Endothelial cell of umbilical vein (primary cell): ENCODE measurements at regions not wholly inside any gene's neighbourhood (a gene's known extent, or its start where the extent isn't known, plus 50 kb on each side); places are given as distances from the start of the nearest gene placed in this dataset.

ENCODE experiments used
- BruUV-seq: library from RNA; stranded (reverse); fragments of 400-500 nt; replicated peaks from 2 replicates; lab custom pipeline; 2021; lab: Mats Ljungman, UMichigan
- CTCF ChIA-PET: fragments of 300-600, 350-600 bp; sonication (Branson Sonifier 250); formaldehyde crosslinking; loops from one replicate; lab custom pipeline; 2021; ENCODE audit warnings: antibody characterized with exemption, inconsistent platforms; lab: Charles Lee
- POLR2A ChIA-PET: fragments of 300-600, 350-600 bp; sonication (Branson Sonifier 250); formaldehyde crosslinking; loops from one replicate; lab custom pipeline; 2021; ENCODE audit warnings: antibody characterized with exemption, inconsistent platforms; lab: Charles Lee
- DNase-seq: peaks from one replicate; pipeline ENCODE4 v3.0.0-alpha.2; 2011; ENCODE audit warnings: low read depth, low spot score
- FAIRE-seq: peaks from 2 replicates; lab custom pipeline; 2011; peaks lifted over from hg19 to GRCh38; lab: Jason Lieb, UNC
- H2AFZ ChIP-seq: 2 replicates; pipeline ENCODE4 v1.6.0; 2012; ENCODE audit warnings: low read depth, low read length, control low read depth, inconsistent platforms
- H3K27ac ChIP-seq: 2 replicates; pipeline ENCODE4 v1.5.1; 2011; ENCODE audit warnings: low read depth, mild to moderate bottlenecking, control low read depth, low read length, moderate library complexity; ENCODE audit not compliant: insufficient read depth
- H3K27me3 ChIP-seq, 2 experiments: 2 replicates each; pipeline versions ENCODE4 v1.6.0 to v1.6.1; 2011; ENCODE audit warnings: low read length in 2 of 2, mixed read lengths in 1 of 2; ENCODE audit not compliant: control insufficient read depth in 2 of 2, insufficient read depth in 2 of 2
- H3K36me3 ChIP-seq, 2 experiments: 2 replicates in 1 of 2; 3 replicates in 1 of 2; pipeline ENCODE4 v1.5.1; 2011; ENCODE audit warnings: low read length in 2 of 2, mild to moderate bottlenecking in 1 of 2, moderate library complexity in 1 of 2; ENCODE audit not compliant: control insufficient read depth in 2 of 2, insufficient read depth in 2 of 2; ENCODE audit errors: extremely low read depth in 1 of 2
- H3K4me1 ChIP-seq: 3 replicates; pipeline ENCODE4 v1.5.1; 2011; ENCODE audit warnings: mild to moderate bottlenecking, low read length; ENCODE audit not compliant: control insufficient read depth, insufficient read depth; ENCODE audit errors: extremely low read depth
- H3K4me2 ChIP-seq: 2 replicates; pipeline ENCODE4 v1.6.1; 2011; ENCODE audit warnings: low read length, control low read depth, mixed read lengths; ENCODE audit not compliant: insufficient read depth
- H3K4me3 ChIP-seq, 3 experiments: fragments of 200-600 bp in 1 of 3; sonication (generic), shearing (Covaris generic) in 1 of 3; replicated peaks in 1 of 3; 2 replicates each; pipeline ENCODE4 v1.5.1; 2011 to 2016; ENCODE audit warnings: control low read depth in 3 of 3, low read length in 3 of 3, mild to moderate bottlenecking in 2 of 3, inconsistent platforms in 1 of 3, low read depth in 1 of 3, moderate library complexity in 1 of 3; ENCODE audit not compliant: insufficient read depth in 1 of 3
- H3K79me2 ChIP-seq: 2 replicates; pipeline ENCODE4 v1.6.0; 2012; ENCODE audit warnings: low read length, inconsistent platforms; ENCODE audit not compliant: control insufficient read depth, insufficient read depth
- H3K9ac ChIP-seq: replicated peaks from 2 replicates; pipeline ENCODE3; 2011; ENCODE audit warnings: low read length, control low read depth; ENCODE audit not compliant: insufficient read depth; ENCODE audit errors: extremely low read depth
- H3K9me1 ChIP-seq: replicated peaks from 3 replicates; pipeline ENCODE4 v1.6.0; 2011; ENCODE audit warnings: mild to moderate bottlenecking, low read length; ENCODE audit not compliant: control insufficient read depth, insufficient read depth; ENCODE audit errors: extremely low read depth
- H3K9me3 ChIP-seq: replicated peaks from 2 replicates; pipeline ENCODE4 v1.5.1; 2012; ENCODE audit warnings: low read length, inconsistent platforms; ENCODE audit not compliant: control insufficient read depth, insufficient read depth
- H4K20me1 ChIP-seq: replicated peaks from 2 replicates; pipeline ENCODE3; 2011; ENCODE audit warnings: mild to moderate bottlenecking, low read length; ENCODE audit not compliant: control insufficient read depth, insufficient read depth; ENCODE audit errors: extremely low read depth
- EZH2 ChIP-seq: IDR thresholded peaks from 2 replicates; pipeline ENCODE4 v1.6.1; 2012; ENCODE audit warnings: borderline replicate concordance, low read depth, mild to moderate bottlenecking, moderate library complexity, low read length, inconsistent platforms; ENCODE audit not compliant: severe bottlenecking
- FOS ChIP-seq: IDR thresholded peaks from 2 replicates; pipeline ENCODE4 v1.6.1; 2011; ENCODE audit warnings: mild to moderate bottlenecking, low read length, moderate library complexity, borderline replicate concordance; ENCODE audit not compliant: insufficient read depth
- GATA2 ChIP-seq: IDR thresholded peaks from 2 replicates; pipeline ENCODE4 v1.7.0; 2011; ENCODE audit warnings: low read depth, mild to moderate bottlenecking, moderate library complexity, mixed read lengths, low read length; ENCODE audit not compliant: insufficient read length, insufficient read depth
- JUN ChIP-seq: IDR thresholded peaks from 2 replicates; pipeline ENCODE4 v1.6.1; 2011; ENCODE audit warnings: borderline replicate concordance, low read depth; ENCODE audit not compliant: insufficient read length, insufficient read depth
- MYC ChIP-seq: IDR thresholded peaks from one replicate; pipeline ENCODE4 v1.6.1; 2011; ENCODE audit warnings: mild to moderate bottlenecking, low read depth, low read length
- POLR2A ChIP-seq: IDR thresholded peaks from 2 replicates; pipeline ENCODE4 v1.6.1; 2012; ENCODE audit warnings: low read depth, mild to moderate bottlenecking, control low read depth, low read length
- POLR2AphosphoS5 ChIP-seq: IDR thresholded peaks from 2 replicates; pipeline ENCODE4 v1.6.1; 2012; ENCODE audit warnings: low read depth, mild to moderate bottlenecking, control low read depth, low read length, moderate library complexity; ENCODE audit not compliant: insufficient read depth
- dilution Hi-C: fragments of 300-500 bp; cut with MboI; formaldehyde crosslinking; loops from one replicate; pipeline ENCODE4 v1.15.0; 2019; ENCODE audit warnings: low sequenced_read_pairs; ENCODE audit not compliant: extremely low pct_ligation_motif_present
- intact Hi-C: fragments of 100-400 bp; cut with micrococcal nuclease; formaldehyde crosslinking; loops from one replicate; pipeline ENCODE4 v1.10.0; 2022
- TF ChIP-seq, protein P1 (sequence below): IDR thresholded peaks from 2 replicates; pipeline ENCODE4 v1.6.1; 2011; ENCODE audit not compliant: insufficient read depth, insufficient read length
- TF ChIP-seq, protein P2 (sequence below), 2 donors: IDR thresholded peaks; 1 replicate in 1 of 2; 2 replicates in 1 of 2; pipeline ENCODE4 v1.5.1; 2011; ENCODE audit warnings: low read length in 2 of 2, mild to moderate bottlenecking in 2 of 2, moderate library complexity in 2 of 2, control low read depth in 1 of 2, inconsistent platforms in 1 of 2, low read depth in 1 of 2; ENCODE audit not compliant: insufficient read depth in 1 of 2; ENCODE audit errors: extremely low read depth in 1 of 2

DNA sequence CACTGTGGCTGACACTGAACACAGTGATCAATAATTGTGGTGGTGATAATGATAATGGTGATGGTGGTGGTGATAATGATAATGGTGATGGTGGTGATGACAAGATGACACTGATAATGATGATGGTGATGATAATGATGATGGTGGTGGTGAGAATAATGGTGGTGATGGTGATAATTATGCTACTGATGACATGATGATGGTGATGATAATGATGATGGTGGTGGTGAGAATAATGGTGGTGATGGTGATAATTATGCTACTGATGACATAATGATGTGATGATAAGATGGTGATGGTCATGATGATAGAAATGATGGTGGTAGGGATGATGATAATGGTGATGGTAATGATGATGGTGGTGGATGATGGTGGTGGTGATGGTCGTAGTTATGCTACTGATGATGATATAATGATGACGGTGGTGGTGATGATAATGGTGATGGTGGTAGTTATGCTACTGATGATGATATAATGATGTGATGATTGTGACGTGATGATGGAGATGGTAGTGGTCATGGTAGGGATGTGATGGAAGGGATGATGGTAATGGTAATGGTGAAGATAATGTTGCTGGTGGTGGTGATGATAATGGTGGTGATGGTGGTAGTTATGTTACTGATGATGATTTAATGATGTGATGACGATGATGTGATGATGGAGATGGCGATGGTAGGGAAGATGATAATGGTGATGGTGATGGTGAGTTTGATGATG is 356.5 kb upstream of the CDH4 start:
- H3K9me1 ChIP-seq = no peaks in the 10 kb centered on the region
- no peaks in the 10 kb centered on the region for H3K36me3 ChIP-seq
- no peak overlapping the region for H3K4me2 ChIP-seq
- FAIRE-seq (no peak), DNase-seq (no peak)
- H4K20me1 ChIP-seq = no peaks in the 10 kb centered on the region
- H3K9ac ChIP-seq = no peak overlapping the region
- no TSS peak for BruUV-seq
- no peaks in the 10 kb centered on the region for H3K79me2 ChIP-seq
- dilution Hi-C loops (no loop called here), intact Hi-C loops (no loop called here)
- H3K9me3 ChIP-seq = no peaks in the 10 kb centered on the region
- ChIA-PET POLR2A (no interaction called here), CTCF (interaction anchor here (0.6 kb wide), 1 partner anchor 600 kb away, joined by 3 read pairs; no protein-coding TSS in a partner anchor)
- TF ChIP-seq MYC (no peak), EZH2 (no peak), FOS (no peak), JUN (no peak), POLR2A (no peak), GATA2 (no peak), POLR2AphosphoS5 (no peak)
- TF ChIP-seq, protein P1, sequence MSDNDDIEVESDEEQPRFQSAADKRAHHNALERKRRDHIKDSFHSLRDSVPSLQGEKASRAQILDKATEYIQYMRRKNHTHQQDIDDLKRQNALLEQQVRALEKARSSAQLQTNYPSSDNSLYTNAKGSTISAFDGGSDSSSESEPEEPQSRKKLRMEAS = no peak
- TF ChIP-seq, protein P2, sequence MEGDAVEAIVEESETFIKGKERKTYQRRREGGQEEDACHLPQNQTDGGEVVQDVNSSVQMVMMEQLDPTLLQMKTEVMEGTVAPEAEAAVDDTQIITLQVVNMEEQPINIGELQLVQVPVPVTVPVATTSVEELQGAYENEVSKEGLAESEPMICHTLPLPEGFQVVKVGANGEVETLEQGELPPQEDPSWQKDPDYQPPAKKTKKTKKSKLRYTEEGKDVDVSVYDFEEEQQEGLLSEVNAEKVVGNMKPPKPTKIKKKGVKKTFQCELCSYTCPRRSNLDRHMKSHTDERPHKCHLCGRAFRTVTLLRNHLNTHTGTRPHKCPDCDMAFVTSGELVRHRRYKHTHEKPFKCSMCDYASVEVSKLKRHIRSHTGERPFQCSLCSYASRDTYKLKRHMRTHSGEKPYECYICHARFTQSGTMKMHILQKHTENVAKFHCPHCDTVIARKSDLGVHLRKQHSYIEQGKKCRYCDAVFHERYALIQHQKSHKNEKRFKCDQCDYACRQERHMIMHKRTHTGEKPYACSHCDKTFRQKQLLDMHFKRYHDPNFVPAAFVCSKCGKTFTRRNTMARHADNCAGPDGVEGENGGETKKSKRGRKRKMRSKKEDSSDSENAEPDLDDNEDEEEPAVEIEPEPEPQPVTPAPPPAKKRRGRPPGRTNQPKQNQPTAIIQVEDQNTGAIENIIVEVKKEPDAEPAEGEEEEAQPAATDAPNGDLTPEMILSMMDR (IDR thresholded peaks at IDR 0.05; ENCODE audit: extremely low read depth in 1 of 2, insufficient read depth in 1 of 2, low read depth in 1 of 2, low read length in 2 of 2) = no peak
- no peaks in the 10 kb centered on the region for H3K27me3 ChIP-seq
- no peak overlapping the region for H3K4me3 ChIP-seq
- no peak overlapping the region for H3K27ac ChIP-seq
- no peak overlapping the region for H2AFZ ChIP-seq
- no peaks in the 10 kb centered on the region for H3K4me1 ChIP-seq
